Fibroblast of villous mesenchyme (primary cell): ENCODE measurements at regions not wholly inside any gene's neighbourhood (a gene's known extent, or its start where the extent isn't known, plus 50 kb on each side); places are given as distances from the start of the nearest gene placed in this dataset.

ENCODE experiments used
- DNase-seq: peaks from one replicate; pipeline ENCODE4 v3.0.0-alpha.2; 2010; ENCODE audit warnings: low read depth
- H3K4me3 ChIP-seq: 2 replicates; pipeline ENCODE4 v1.5.1; 2011; ENCODE audit warnings: low read depth, mild to moderate bottlenecking, low read length
- CTCF ChIP-seq: IDR thresholded peaks from 2 replicates; pipeline ENCODE4 v1.5.1; 2012; ENCODE audit warnings: low read depth, mild to moderate bottlenecking, low read length; ENCODE audit not compliant: insufficient read depth

GRCh38 chr7:93830141-93830925 is 60.2 kb downstream of the TFPI2 start:
- no peak for DNase-seq
- TF ChIP-seq CTCF: no peak
- H3K4me3 ChIP-seq: no peak overlapping the region

DNA sequence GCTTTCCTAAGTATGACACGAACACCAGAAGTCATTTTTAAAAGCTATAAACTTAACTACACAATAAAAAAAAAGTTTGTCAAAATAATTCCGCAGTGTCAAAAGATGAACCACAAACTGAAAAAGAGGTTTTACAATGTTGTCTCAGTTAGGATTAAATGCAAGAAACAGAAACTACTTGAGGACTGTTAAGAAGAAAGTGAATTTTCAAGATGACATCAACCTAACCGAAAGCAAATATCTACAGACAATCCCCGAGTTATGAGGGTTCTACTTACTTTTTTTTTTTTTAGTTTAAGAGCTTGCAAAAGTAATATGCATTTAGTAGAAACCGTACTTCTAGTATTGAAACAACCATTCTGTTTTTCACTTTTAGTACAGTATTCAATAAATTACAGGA is 62.3 kb downstream of the TFPI2 start:
- TF ChIP-seq CTCF: no peak
- DNase-seq: peak; percentile 28
- H3K4me3 ChIP-seq: no peak overlapping the region

DNA sequence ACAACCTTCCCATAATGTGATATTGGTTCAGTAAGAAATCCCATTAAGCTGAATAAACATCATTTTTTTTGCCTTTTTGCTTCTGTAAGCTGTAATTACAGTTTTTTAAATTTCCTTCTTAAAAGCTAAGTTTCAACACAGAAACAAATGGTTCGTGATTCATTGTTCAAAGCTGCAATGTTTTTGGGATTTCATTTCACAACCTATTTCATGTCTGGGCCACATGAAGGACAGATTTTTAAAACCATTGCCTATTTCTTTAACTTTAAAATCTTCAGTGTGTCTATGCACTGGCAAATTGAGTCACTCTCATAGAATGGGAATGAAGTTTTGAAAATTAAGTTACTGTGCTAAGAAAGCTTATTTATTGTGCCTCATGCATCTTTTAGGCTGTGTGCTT is 66.9 kb downstream of the TFPI2 start:
- TF ChIP-seq CTCF: no peak
- H3K4me3 ChIP-seq: no peak overlapping the region
- no peak for DNase-seq

GRCh38 chr7:93821463-93821862 is 69.1 kb downstream of the TFPI2 start:
- no peak overlapping the region for H3K4me3 ChIP-seq
- DNase-seq: no peak
- TF ChIP-seq CTCF: no peak

GRCh38 chr7:93819699-93820098 is 70.9 kb downstream of the TFPI2 start:
- no peak overlapping the region for H3K4me3 ChIP-seq
- no peak for DNase-seq
- no peak for TF ChIP-seq CTCF

- DNase-seq: no peak
- no peak for TF ChIP-seq CTCF
- no peak overlapping the region for H3K4me3 ChIP-seq
Measured at GRCh38 chr7:93817526-93817925, 73.0 kb downstream of the TFPI2 start.

DNA sequence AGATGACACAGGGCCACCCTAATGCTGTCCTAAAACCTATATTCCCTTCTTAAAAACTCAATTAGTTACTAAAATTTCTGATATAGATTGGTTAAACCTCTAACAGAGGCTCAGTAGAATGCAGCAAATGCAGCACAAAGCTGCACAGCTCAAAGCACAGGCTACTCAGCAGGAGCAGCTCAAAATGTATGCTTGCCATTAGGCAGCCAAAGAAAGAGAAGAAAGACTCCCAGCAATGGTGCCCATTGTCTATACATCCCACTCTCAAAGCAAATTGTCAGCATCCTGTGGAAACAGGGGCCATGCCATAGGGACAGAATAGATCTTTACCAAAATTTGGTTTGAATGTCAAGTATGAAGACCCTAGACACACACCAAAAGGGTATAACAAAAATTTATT is 73.5 kb downstream of the TFPI2 start:
- no peak overlapping the region for H3K4me3 ChIP-seq
- DNase-seq: no peak
- no peak for TF ChIP-seq CTCF
